Nephron (organoid): ENCODE measurements at regions not wholly inside any gene's neighbourhood (a gene's known extent, or its start where the extent isn't known, plus 50 kb on each side); places are given as distances from the start of the nearest gene placed in this dataset.

ENCODE experiments used
- H3K27ac Mint-ChIP-seq, 3 experiments: 2 replicates each; pipeline ENCODE4 v1.8.0; 2020; ENCODE audit warnings: mixed read lengths in 3 of 3, mild to moderate bottlenecking in 2 of 3, moderate library complexity in 1 of 3
- H3K27me3 Mint-ChIP-seq: 2 replicates; pipeline ENCODE4 v1.8.0; 2021; ENCODE audit warnings: low read depth, mild to moderate bottlenecking, moderate library complexity, mixed read lengths
- H3K36me3 Mint-ChIP-seq: 2 replicates; pipeline ENCODE4 v1.8.0; 2020; ENCODE audit warnings: low read depth, mixed read lengths
- H3K4me1 Mint-ChIP-seq: 2 replicates; pipeline ENCODE4 v1.8.0; 2020; ENCODE audit warnings: mixed read lengths
- H3K4me3 Mint-ChIP-seq, 3 experiments: 2 replicates each; pipeline ENCODE4 v1.8.0; 2020; ENCODE audit warnings: mild to moderate bottlenecking in 3 of 3, mixed read lengths in 3 of 3, moderate library complexity in 2 of 3
- H3K9me3 Mint-ChIP-seq: 2 replicates; pipeline ENCODE4 v1.8.0; 2020; ENCODE audit warnings: mixed read lengths
- TF ChIP-seq, protein P1 (sequence below), 3 experiments: fragments of 200-600 bp; sonication (generic); IDR thresholded peaks; one replicate each; pipeline ENCODE4 v1.5.0; 2021; ENCODE audit warnings: antibody characterized with exemption in 3 of 3; ENCODE audit not compliant: unreplicated experiment in 3 of 3

DNA sequence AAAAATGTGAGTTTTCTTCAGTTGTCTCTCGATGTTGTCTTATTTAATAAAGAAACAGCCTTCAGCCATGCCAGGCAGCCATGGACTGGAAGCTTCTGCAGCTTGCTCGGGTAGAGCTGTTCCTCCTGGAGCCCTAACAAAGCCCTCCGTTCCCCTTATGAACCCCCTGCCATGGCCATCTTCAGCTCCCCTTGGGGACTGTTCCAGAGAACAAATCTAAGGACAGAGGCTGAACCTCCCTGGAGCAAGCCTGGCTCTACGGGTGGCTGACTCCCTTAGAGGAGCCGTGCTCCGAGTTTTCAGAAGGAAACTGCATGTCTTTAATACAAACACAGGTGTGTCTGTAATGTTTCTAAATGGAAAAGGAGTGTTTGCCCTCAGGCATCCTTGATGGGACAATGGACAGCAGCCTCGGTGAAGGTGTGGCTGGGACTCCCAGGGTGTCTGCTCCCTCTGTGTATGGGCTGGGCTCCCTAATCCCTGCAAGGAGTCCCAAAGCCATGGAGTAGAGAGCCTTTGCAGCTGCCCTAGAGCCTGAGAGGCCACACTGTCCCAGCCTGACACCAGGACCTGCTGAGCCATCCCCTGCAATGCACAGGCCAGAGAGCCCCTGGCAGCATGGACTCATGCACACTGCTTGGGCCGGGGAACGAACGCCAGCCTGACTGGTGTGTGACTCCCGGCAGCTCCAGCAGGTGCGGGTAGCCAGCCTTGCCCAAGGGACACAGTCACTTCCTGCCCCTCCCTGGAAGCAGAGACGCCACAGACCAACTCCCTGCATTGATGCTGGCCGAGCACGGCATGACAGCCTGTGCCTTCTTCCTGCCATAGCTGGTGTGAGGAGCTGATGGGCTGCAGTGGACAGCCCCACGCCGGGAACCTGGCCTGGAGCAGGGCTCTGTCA, 381.8 kb downstream of the TCERG1L start:
- no peaks in the 10 kb centered on the region for H3K36me3 Mint-ChIP-seq
- peaks cover 16% of the 10 kb centered on the region for H3K4me1 Mint-ChIP-seq

GRCh38 chr10:130930821-130931220, 380.7 kb downstream of the TCERG1L start:
- Mint-ChIP-seq H3K4me3 (no peak overlapping the region), H3K27ac (no peak overlapping the region), H3K9me3 (peaks cover 2% of the 10 kb centered on the region), H3K4me1 (peaks cover 27% of the 10 kb centered on the region), H3K27me3 (peaks cover 34% of the 10 kb centered on the region), H3K36me3 (no peaks in the 10 kb centered on the region)
- TF ChIP-seq, protein P1, sequence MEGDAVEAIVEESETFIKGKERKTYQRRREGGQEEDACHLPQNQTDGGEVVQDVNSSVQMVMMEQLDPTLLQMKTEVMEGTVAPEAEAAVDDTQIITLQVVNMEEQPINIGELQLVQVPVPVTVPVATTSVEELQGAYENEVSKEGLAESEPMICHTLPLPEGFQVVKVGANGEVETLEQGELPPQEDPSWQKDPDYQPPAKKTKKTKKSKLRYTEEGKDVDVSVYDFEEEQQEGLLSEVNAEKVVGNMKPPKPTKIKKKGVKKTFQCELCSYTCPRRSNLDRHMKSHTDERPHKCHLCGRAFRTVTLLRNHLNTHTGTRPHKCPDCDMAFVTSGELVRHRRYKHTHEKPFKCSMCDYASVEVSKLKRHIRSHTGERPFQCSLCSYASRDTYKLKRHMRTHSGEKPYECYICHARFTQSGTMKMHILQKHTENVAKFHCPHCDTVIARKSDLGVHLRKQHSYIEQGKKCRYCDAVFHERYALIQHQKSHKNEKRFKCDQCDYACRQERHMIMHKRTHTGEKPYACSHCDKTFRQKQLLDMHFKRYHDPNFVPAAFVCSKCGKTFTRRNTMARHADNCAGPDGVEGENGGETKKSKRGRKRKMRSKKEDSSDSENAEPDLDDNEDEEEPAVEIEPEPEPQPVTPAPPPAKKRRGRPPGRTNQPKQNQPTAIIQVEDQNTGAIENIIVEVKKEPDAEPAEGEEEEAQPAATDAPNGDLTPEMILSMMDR (IDR thresholded peaks at IDR 0.05; ENCODE audit: unreplicated experiment in 3 of 3), result no peak

More for the DNA sequence above, 381.8 kb downstream of the TCERG1L start:
- no peak overlapping the region for H3K27ac Mint-ChIP-seq
- H3K9me3 Mint-ChIP-seq, result peaks cover 2% of the 10 kb centered on the region
- H3K4me3 Mint-ChIP-seq, result no peak overlapping the region
- H3K27me3 Mint-ChIP-seq, result peaks cover 34% of the 10 kb centered on the region
- TF ChIP-seq, protein P1 (IDR thresholded peaks at IDR 0.05; ENCODE audit: unreplicated experiment in 3 of 3), result no peak

GRCh38 chr10:130931256-130931655, 380.3 kb downstream of the TCERG1L start:
- Mint-ChIP-seq H3K4me1 (peaks cover 29% of the 10 kb centered on the region), H3K27ac (no peak overlapping the region), H3K4me3 (no peak overlapping the region), H3K9me3 (peaks cover 2% of the 10 kb centered on the region), H3K36me3 (no peaks in the 10 kb centered on the region), H3K27me3 (peaks cover 34% of the 10 kb centered on the region)
- TF ChIP-seq, protein P1 (IDR thresholded peaks at IDR 0.05; ENCODE audit: unreplicated experiment in 3 of 3), result no peak

GRCh38 chr10:130932326-130933007, 379.1 kb downstream of the TCERG1L start:
- no peak overlapping the region for H3K27ac Mint-ChIP-seq
- H3K36me3 Mint-ChIP-seq, result no peaks in the 10 kb centered on the region
- peaks cover 2% of the 10 kb centered on the region for H3K9me3 Mint-ChIP-seq
- peaks cover 38% of the 10 kb centered on the region for H3K4me1 Mint-ChIP-seq
- H3K4me3 Mint-ChIP-seq, result no peak overlapping the region
- peaks cover 34% of the 10 kb centered on the region for H3K27me3 Mint-ChIP-seq
- TF ChIP-seq, protein P1 (IDR thresholded peaks at IDR 0.05; ENCODE audit: unreplicated experiment in 3 of 3), result no peak

GRCh38 chr10:130933008-130933390, 378.5 kb downstream of the TCERG1L start:
- Mint-ChIP-seq H3K4me1 (peaks cover 38% of the 10 kb centered on the region), H3K9me3 (peaks cover 2% of the 10 kb centered on the region), H3K27me3 (peaks cover 37% of the 10 kb centered on the region), H3K36me3 (no peaks in the 10 kb centered on the region), H3K4me3 (no peak overlapping the region), H3K27ac (no peak overlapping the region)
- TF ChIP-seq, protein P1 (IDR thresholded peaks at IDR 0.05; ENCODE audit: unreplicated experiment in 3 of 3), result no peak
